ENCODE measurements at regions not wholly inside any gene's neighbourhood (a gene's known extent, or its start where the extent isn't known, plus 50 kb on each side); places are given as distances from the start of the nearest gene placed in this dataset.
A peak's percentile ranks its signal among the peaks of the same experiment; 100 is the strongest.

GRCh38 chr6:134835993-134836392 is 113.9 kb downstream of the ALDH8A1 start:
- H3K4me3 ChIP-seq (ENCODE audit: low read depth, low read length): no peak overlapping the region
- TF ChIP-seq, protein P1, sequence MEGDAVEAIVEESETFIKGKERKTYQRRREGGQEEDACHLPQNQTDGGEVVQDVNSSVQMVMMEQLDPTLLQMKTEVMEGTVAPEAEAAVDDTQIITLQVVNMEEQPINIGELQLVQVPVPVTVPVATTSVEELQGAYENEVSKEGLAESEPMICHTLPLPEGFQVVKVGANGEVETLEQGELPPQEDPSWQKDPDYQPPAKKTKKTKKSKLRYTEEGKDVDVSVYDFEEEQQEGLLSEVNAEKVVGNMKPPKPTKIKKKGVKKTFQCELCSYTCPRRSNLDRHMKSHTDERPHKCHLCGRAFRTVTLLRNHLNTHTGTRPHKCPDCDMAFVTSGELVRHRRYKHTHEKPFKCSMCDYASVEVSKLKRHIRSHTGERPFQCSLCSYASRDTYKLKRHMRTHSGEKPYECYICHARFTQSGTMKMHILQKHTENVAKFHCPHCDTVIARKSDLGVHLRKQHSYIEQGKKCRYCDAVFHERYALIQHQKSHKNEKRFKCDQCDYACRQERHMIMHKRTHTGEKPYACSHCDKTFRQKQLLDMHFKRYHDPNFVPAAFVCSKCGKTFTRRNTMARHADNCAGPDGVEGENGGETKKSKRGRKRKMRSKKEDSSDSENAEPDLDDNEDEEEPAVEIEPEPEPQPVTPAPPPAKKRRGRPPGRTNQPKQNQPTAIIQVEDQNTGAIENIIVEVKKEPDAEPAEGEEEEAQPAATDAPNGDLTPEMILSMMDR (IDR thresholded peaks at IDR 0.05; ENCODE audit: low read depth, low read length): no peak

- H3K4me3 ChIP-seq (ENCODE audit: low read depth, low read length): no peak overlapping the region
- TF ChIP-seq, protein P1 (IDR thresholded peaks at IDR 0.05; ENCODE audit: low read depth, low read length): no peak
These were observed 119.0 kb downstream of the ALDH8A1 start for GRCh38 chr6:134830940-134831339.

DNA sequence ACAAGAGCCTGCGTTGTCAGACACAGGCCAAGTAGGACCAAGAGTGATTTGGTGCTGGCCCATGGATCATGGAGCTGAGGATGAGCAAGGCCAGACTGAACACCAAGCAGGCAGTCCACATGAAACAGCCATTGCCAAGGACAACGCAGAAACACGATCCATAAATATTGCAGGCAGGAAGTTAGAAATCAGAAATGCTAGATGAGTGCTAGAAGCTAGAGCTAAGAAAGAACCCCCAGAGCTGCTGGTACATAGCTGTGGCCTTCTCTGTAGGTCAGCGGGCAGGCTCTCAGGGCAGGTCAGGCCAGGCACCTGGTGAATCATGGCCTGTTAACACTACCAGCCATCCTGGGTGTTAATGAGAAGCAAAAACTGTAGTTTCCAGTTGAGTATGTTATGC is 119.7 kb downstream of the ALDH8A1 start:
- TF ChIP-seq, protein P1 (IDR thresholded peaks at IDR 0.05; ENCODE audit: low read depth, low read length): no peak
- no peak overlapping the region for H3K4me3 ChIP-seq (ENCODE audit: low read depth, low read length)

DNA sequence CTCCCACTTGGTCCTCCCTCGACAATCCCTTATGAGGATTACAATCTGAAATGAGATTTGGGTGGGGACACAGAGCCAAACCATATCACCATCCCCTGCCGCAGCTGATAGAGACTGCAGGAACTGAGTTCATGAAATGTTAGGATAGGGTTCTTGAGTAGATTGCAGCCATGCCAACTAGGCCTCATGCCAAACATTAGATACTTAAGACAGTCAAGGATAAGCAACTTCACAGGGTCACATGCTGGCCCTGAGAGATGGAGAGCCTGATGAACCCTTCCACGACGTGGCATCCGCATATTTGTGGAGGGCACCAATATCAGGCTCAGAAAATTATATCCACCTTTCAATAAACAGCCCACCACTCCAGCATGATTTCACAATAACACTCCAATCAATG is 121.3 kb downstream of the ALDH8A1 start:
- no peak overlapping the region for H3K4me3 ChIP-seq (ENCODE audit: low read depth, low read length)
- TF ChIP-seq, protein P1 (IDR thresholded peaks at IDR 0.05; ENCODE audit: low read depth, low read length): no peak

- no peak overlapping the region for H3K4me3 ChIP-seq (ENCODE audit: low read depth, low read length)
- TF ChIP-seq, protein P1 (IDR thresholded peaks at IDR 0.05; ENCODE audit: low read depth, low read length): no peak
These were observed 122.8 kb downstream of the ALDH8A1 start for GRCh38 chr6:134826889-134827737.

DNA sequence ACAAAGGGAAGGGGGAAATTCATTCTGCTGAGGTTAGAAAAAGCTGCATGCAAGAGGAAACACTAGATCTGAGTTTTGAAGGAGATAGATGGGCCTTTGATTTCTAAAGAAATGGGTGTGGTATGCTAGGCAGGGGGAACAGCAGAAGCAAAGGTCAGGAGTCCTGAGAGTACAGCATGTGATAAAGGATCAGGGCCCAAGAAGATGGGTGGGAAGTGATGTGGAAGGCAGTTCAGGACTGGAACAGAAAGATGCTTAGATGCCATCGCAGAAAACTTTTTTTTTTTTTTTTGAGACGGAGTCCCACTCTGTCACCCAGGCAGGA is 126.2 kb downstream of the ALDH8A1 start:
- TF ChIP-seq, protein P1 (IDR thresholded peaks at IDR 0.05; ENCODE audit: low read depth, low read length): no peak
- no peak overlapping the region for H3K4me3 ChIP-seq (ENCODE audit: low read depth, low read length)

GRCh38 chr6:134822920-134823709 is 126.8 kb downstream of the ALDH8A1 start:
- no peak overlapping the region for H3K4me3 ChIP-seq (ENCODE audit: low read depth, low read length)

More at GRCh38 chr6:134822920-134823709, 126.8 kb downstream of the ALDH8A1 start:
- TF ChIP-seq, protein P1 (IDR thresholded peaks at IDR 0.05; ENCODE audit: low read depth, low read length): peak; percentile 83
